ENCODE measurements at regions not wholly inside any gene's neighbourhood (a gene's known extent, or its start where the extent isn't known, plus 50 kb on each side); places are given as distances from the start of the nearest gene placed in this dataset.

- Histone ChIP-seq H3K27ac (ENCODE audit: insufficient read depth, low read depth, low read length) (no peak overlapping the region), H3K79me2 (ENCODE audit: control insufficient read depth, insufficient read depth, low read length) (no peaks in the 10 kb centered on the region), H3K4me1 (ENCODE audit: control insufficient read depth, extremely low read depth, insufficient read depth, low read length) (no peaks in the 10 kb centered on the region), H4K20me1 (replicated peaks; ENCODE audit: control insufficient read depth, extremely low read depth, insufficient read depth, low read length) (no peaks in the 10 kb centered on the region), H3K4me3 (replicated peaks in 1 of 3; ENCODE audit: insufficient read depth in 1 of 3, low read depth in 1 of 3, low read length in 3 of 3) (no peak overlapping the region), H3K36me3 (ENCODE audit: control insufficient read depth in 2 of 2, extremely low read depth in 1 of 2, insufficient read depth in 2 of 2, low read length in 2 of 2) (no peaks in the 10 kb centered on the region), H3K4me2 (ENCODE audit: insufficient read depth, low read length) (no peak overlapping the region), H2AFZ (ENCODE audit: low read depth, low read length) (no peak overlapping the region), H3K9me3 (replicated peaks; ENCODE audit: control insufficient read depth, insufficient read depth, low read length) (no peaks in the 10 kb centered on the region), H3K27me3 (ENCODE audit: control insufficient read depth in 2 of 2, insufficient read depth in 2 of 2, low read length in 2 of 2) (peaks cover 3 to 8% of the 10 kb centered on the region in 2 experiments), H3K9me1 (replicated peaks; ENCODE audit: control insufficient read depth, extremely low read depth, insufficient read depth, low read length) (peaks cover 2% of the 10 kb centered on the region), H3K9ac (replicated peaks; ENCODE audit: extremely low read depth, insufficient read depth, low read length) (no peak overlapping the region)
- BruUV-seq (replicated peaks): no TSS peak
- dilution Hi-C loops (cut with MboI; ENCODE audit: extremely low pct_ligation_motif_present, low sequenced_read_pairs): no loop called here
- ChIA-PET CTCF (interaction anchor here (0.9 kb wide), 1 partner anchor 26 kb away, joined by 3 read pairs; no protein-coding TSS in a partner anchor), POLR2A (no interaction called here)
- FAIRE-seq: peak; percentile 28
- no peak for TF ChIP-seq CTCF (IDR thresholded peaks at IDR 0.05; ENCODE audit: extremely low read depth in 1 of 2, insufficient read depth in 1 of 2, low read depth in 1 of 2, low read length in 2 of 2)
- no peak for TF ChIP-seq POLR2AphosphoS5 (IDR thresholded peaks at IDR 0.05; ENCODE audit: insufficient read depth, low read depth, low read length)
- no peak for TF ChIP-seq MYC (IDR thresholded peaks at IDR 0.05; ENCODE audit: low read depth, low read length)
- no peak for TF ChIP-seq EZH2 (IDR thresholded peaks at IDR 0.05; ENCODE audit: borderline replicate concordance, low read depth, low read length, severe bottlenecking)
- TF ChIP-seq POLR2A (IDR thresholded peaks at IDR 0.05; ENCODE audit: low read depth, low read length): no peak
- TF ChIP-seq GATA2 (IDR thresholded peaks at IDR 0.05; ENCODE audit: insufficient read depth, insufficient read length, low read depth, low read length): no peak
- TF ChIP-seq FOS (IDR thresholded peaks at IDR 0.05; ENCODE audit: borderline replicate concordance, insufficient read depth, low read length): no peak
- no peak for TF ChIP-seq JUN (IDR thresholded peaks at IDR 0.05; ENCODE audit: borderline replicate concordance, insufficient read depth, insufficient read length, low read depth)
- TF ChIP-seq MAX (IDR thresholded peaks at IDR 0.05; ENCODE audit: insufficient read depth, insufficient read length): no peak
- DNase-seq (ENCODE audit: low read depth, low spot score): no peak
- intact Hi-C loops (cut with micrococcal nuclease): no loop called here
These were observed 78.5 kb downstream of the RBM43 start for GRCh38 chr2:151182899-151183809.

Measured in endothelial cell of umbilical vein (primary cell).